ENCODE measurements at regions not wholly inside any gene's neighbourhood (a gene's known extent, or its start where the extent isn't known, plus 50 kb on each side); places are given as distances from the start of the nearest gene placed in this dataset. TPM values are rescaled to one million over a fixed set of nuclear protein-coding genes. Genes with fewer than 3 reads are reported as not detected.
A peak's percentile ranks its signal among the peaks of the same experiment; 100 is the strongest.
"Not testable (repeated sequence)": the region's sequence is repeated elsewhere in the genome, so short reads cannot be mapped to it uniquely, and the experiment has no call there.

GRCh38 chr11:34721646-34722045, 100.8 kb downstream of the EHF start:
- H3K4me3 ChIP-seq (ENCODE audit: low read depth, low read length), result no peak overlapping the region
- peak; percentile 30 for DNase-seq (ENCODE audit: low read depth)
- TF ChIP-seq, protein P1, sequence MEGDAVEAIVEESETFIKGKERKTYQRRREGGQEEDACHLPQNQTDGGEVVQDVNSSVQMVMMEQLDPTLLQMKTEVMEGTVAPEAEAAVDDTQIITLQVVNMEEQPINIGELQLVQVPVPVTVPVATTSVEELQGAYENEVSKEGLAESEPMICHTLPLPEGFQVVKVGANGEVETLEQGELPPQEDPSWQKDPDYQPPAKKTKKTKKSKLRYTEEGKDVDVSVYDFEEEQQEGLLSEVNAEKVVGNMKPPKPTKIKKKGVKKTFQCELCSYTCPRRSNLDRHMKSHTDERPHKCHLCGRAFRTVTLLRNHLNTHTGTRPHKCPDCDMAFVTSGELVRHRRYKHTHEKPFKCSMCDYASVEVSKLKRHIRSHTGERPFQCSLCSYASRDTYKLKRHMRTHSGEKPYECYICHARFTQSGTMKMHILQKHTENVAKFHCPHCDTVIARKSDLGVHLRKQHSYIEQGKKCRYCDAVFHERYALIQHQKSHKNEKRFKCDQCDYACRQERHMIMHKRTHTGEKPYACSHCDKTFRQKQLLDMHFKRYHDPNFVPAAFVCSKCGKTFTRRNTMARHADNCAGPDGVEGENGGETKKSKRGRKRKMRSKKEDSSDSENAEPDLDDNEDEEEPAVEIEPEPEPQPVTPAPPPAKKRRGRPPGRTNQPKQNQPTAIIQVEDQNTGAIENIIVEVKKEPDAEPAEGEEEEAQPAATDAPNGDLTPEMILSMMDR (IDR thresholded peaks at IDR 0.05; ENCODE audit: insufficient read depth, low read length), result no peak

GRCh38 chr11:34719303-34719848, 98.5 kb downstream of the EHF start:
- H3K4me3 ChIP-seq (ENCODE audit: low read depth, low read length), result no peak overlapping the region
- TF ChIP-seq, protein P1 (IDR thresholded peaks at IDR 0.05; ENCODE audit: insufficient read depth, low read length), result no peak
- DNase-seq (ENCODE audit: low read depth), result peak; percentile 9

- DNase-seq (ENCODE audit: low read depth); H3K4me3 ChIP-seq (ENCODE audit: low read depth, low read length): not testable (repeated sequence)
Measured at GRCh38 chr11:34713631-34714030, 92.7 kb downstream of the EHF start.

Small RNA genes lying in the stretch of these regions (small RNA-seq; reads per million reads assigned to genes)
- gene AL359999.1, result not detected

Data from fibroblast of the aortic adventitia (primary cell).